Mucosa of rectum (tissue), 2 donors: ENCODE measurements at regions not wholly inside any gene's neighbourhood (a gene's known extent, or its start where the extent isn't known, plus 50 kb on each side); places are given as distances from the start of the nearest gene placed in this dataset.
"Not testable (repeated sequence)": the region's sequence is repeated elsewhere in the genome, so short reads cannot be mapped to it uniquely, and the experiment has no call there.

Experiments used
- H3K27ac ChIP-seq, 2 donors: one replicate each; pipeline ENCODE4 v1.7.0; 2013; ENCODE audit warnings: inconsistent platforms in 2 of 2, low read depth in 2 of 2, low read length in 2 of 2
- H3K27me3 ChIP-seq, 2 donors: one replicate each; pipeline ENCODE4 v1.7.0; 2013; ENCODE audit warnings: low read length in 2 of 2; ENCODE audit not compliant: control insufficient read depth in 2 of 2, insufficient read depth in 2 of 2
- H3K36me3 ChIP-seq, 2 donors: one replicate each; pipeline ENCODE4 v1.7.0; 2013; ENCODE audit warnings: low read length in 2 of 2; ENCODE audit not compliant: control insufficient read depth in 2 of 2, insufficient read depth in 2 of 2
- H3K4me1 ChIP-seq, 2 donors: one replicate each; pipeline ENCODE4 v1.7.0; 2013; ENCODE audit warnings: low read length in 2 of 2, mild to moderate bottlenecking in 1 of 2; ENCODE audit not compliant: control insufficient read depth in 2 of 2, insufficient read depth in 2 of 2
- H3K4me3 ChIP-seq, 2 donors: one replicate each; pipeline ENCODE4 v1.7.0; 2013; ENCODE audit warnings: low read length in 2 of 2
- H3K9ac ChIP-seq, 2 donors: one replicate each; pipeline ENCODE4 v1.7.0; 2013; ENCODE audit warnings: low read length in 2 of 2, low read depth in 1 of 2, mild to moderate bottlenecking in 1 of 2
- H3K9me3 ChIP-seq, 2 donors: one replicate each; pipeline ENCODE4 v1.7.0; 2013; ENCODE audit warnings: low read length in 2 of 2; ENCODE audit not compliant: control insufficient read depth in 2 of 2
- donor health status: healthy.
- donor health status: Normal muscosa, but diverticular disease.

GRCh38 chr4:77451530-77451929 is 154.1 kb upstream of the CXCL13 start:
- no peak overlapping the region for H3K4me3 ChIP-seq
- no peaks in the 10 kb centered on the region for H3K9me3 ChIP-seq
- no peaks in the 10 kb centered on the region for H3K4me1 ChIP-seq
- H3K9ac ChIP-seq, result no peak overlapping the region
- H3K27ac ChIP-seq, result no peak overlapping the region
- H3K36me3 ChIP-seq, result no peaks in the 10 kb centered on the region
- H3K27me3 ChIP-seq, result no peaks in the 10 kb centered on the region

GRCh38 chr4:77452117-77452516 is 153.5 kb upstream of the CXCL13 start:
- not testable (repeated sequence) for H3K4me1 ChIP-seq, H3K4me3 ChIP-seq, H3K27ac ChIP-seq, H3K9ac ChIP-seq, H3K27me3 ChIP-seq, H3K9me3 ChIP-seq, H3K36me3 ChIP-seq

DNA sequence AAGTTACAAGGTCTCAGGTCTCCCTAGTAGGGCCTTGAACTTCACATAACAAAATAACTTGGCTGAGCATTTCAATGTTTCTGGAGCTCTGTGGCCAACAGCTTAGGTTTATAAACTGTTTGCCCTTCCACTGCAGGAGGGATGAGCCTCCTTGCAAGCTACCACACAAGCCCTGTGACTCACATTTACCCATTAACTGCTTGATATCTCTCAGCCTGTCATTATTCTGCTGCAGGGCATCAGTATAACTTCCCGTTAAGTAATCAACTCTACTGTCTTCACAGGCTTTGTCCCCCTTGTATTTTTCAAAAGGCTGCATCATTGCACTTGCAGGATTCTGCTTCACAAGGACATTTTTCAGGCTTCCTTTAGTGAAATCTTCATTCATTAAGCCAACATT is 151.7 kb upstream of the CXCL13 start:
- Histone ChIP-seq H3K36me3 (no peaks in the 10 kb centered on the region), H3K4me1 (no peaks in the 10 kb centered on the region), H3K27me3 (no peaks in the 10 kb centered on the region), H3K27ac (no peak overlapping the region), H3K9me3 (no peaks in the 10 kb centered on the region), H3K9ac (no peak overlapping the region), H3K4me3 (no peak overlapping the region)

GRCh38 chr4:77454858-77455257 is 150.8 kb upstream of the CXCL13 start:
- Histone ChIP-seq H3K36me3 (no peaks in the 10 kb centered on the region), H3K27me3 (no peaks in the 10 kb centered on the region), H3K9ac (no peak overlapping the region), H3K27ac (no peak overlapping the region), H3K9me3 (no peaks in the 10 kb centered on the region), H3K4me3 (no peak overlapping the region), H3K4me1 (no peaks in the 10 kb centered on the region)

GRCh38 chr4:77464100-77464499 is 141.5 kb upstream of the CXCL13 start:
- H3K9me3 ChIP-seq, H3K27me3 ChIP-seq, H3K9ac ChIP-seq, H3K4me1 ChIP-seq, H3K27ac ChIP-seq, H3K4me3 ChIP-seq, H3K36me3 ChIP-seq: not testable (repeated sequence)

GRCh38 chr4:77465271-77465670 is 140.3 kb upstream of the CXCL13 start:
- Histone ChIP-seq H3K4me1 (no peaks in the 10 kb centered on the region), H3K27me3 (no peaks in the 10 kb centered on the region), H3K9ac (no peak overlapping the region), H3K9me3 (no peaks in the 10 kb centered on the region), H3K27ac (no peak overlapping the region), H3K4me3 (no peak overlapping the region), H3K36me3 (no peaks in the 10 kb centered on the region)

DNA sequence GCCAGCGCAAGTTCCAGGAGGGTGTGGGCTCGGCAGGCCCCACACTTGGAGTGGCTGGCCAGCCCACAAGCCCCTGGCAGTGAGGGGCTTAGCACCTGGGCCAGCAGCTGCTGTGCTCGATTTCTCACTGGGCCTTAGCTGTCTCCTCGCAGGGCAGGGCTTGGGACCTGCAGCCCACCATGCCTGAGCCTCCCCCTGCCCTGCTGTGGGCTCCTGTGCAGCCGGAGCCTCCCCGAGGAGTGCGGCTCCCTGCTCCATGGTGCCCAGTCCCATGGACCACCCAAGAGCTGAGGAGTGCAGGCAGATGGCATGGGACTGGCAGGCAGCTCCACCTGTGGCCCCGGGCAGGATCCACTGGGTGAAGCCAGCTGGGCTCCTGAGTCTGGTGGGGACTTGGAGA is 139.2 kb upstream of the CXCL13 start:
- H3K27me3 ChIP-seq, result no peaks in the 10 kb centered on the region
- H3K9me3 ChIP-seq, result no peaks in the 10 kb centered on the region
- H3K4me1 ChIP-seq, result no peaks in the 10 kb centered on the region
- no peak overlapping the region for H3K27ac ChIP-seq
- H3K36me3 ChIP-seq, result no peaks in the 10 kb centered on the region
- no peak overlapping the region for H3K4me3 ChIP-seq
- H3K9ac ChIP-seq, result no peak overlapping the region

DNA sequence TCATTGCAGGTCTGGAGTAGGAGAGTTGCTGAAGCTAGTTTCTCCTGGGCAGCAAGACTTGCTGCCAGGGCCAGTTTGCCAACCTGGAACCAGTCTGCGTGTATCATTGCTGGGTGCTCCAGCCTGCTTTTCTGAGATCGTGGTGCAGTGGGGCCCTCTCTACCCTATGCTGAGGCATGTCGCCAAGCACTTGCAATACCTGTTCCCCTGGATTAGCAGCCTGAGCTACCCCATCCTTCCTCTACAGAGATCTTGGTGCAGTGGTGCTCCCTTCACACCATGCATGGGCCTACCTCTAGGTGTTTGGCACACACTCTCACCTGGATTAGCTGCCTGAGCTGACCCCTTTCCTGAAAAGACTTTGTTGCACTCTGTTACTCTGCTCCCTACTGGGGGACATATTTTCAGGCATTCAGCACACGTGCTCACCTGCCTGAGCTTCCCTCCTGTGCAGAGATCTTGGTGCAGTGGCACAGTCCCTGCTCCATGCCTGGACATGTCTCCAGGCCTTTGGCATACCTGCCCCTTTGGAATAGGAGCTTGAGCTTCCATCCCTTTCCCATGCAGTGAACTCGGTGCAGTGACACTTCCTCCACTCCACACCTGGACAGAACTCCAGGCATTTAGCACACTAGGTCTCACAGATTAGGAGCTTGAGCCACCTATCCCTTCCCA is 133.7 kb upstream of the CXCL13 start:
- H3K4me1 ChIP-seq, result no peaks in the 10 kb centered on the region
- no peaks in the 10 kb centered on the region for H3K27me3 ChIP-seq

GRCh38 chr4:77473509-77473908 is 132.1 kb upstream of the CXCL13 start:
- H3K9ac ChIP-seq, result no peak overlapping the region

More for the DNA sequence above, 133.7 kb upstream of the CXCL13 start:
- Histone ChIP-seq H3K9ac (no peak overlapping the region), H3K36me3 (no peaks in the 10 kb centered on the region), H3K27ac (no peak overlapping the region), H3K9me3 (no peaks in the 10 kb centered on the region), H3K4me3 (no peak overlapping the region)

GRCh38 chr4:77481856-77482255 is 123.8 kb upstream of the CXCL13 start:
- Histone ChIP-seq H3K27me3 (no peaks in the 10 kb centered on the region), H3K4me3 (no peak overlapping the region), H3K4me1 (no peaks in the 10 kb centered on the region), H3K36me3 (no peaks in the 10 kb centered on the region), H3K27ac (no peak overlapping the region), H3K9ac (no peak overlapping the region), H3K9me3 (no peaks in the 10 kb centered on the region)

More at GRCh38 chr4:77473509-77473908, 132.1 kb upstream of the CXCL13 start:
- Histone ChIP-seq H3K36me3 (no peaks in the 10 kb centered on the region), H3K4me3 (no peak overlapping the region), H3K9me3 (no peaks in the 10 kb centered on the region), H3K4me1 (no peaks in the 10 kb centered on the region), H3K27me3 (no peaks in the 10 kb centered on the region), H3K27ac (no peak overlapping the region)

DNA sequence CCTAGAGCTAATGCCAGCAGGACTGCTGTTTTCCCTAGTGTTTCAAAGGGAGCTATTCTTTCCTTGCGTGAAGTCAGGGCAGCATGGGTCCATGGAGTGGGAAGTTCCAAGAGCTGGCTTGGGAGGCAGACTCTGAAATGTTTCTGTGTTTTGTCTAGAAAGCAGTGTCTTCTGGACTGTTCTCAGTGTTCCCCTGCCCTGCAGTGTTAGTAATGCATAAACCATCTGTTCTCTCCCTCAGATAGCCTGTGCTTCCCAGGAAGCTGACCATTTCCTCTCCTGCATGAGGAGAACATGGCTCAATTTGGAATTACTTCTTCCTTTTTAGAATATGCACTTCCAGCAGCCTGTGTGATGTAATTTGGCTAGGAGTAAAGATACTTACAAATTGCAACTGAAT is 116.7 kb upstream of the CXCL13 start:
- Histone ChIP-seq H3K9me3 (no peaks in the 10 kb centered on the region), H3K27ac (no peak overlapping the region), H3K4me1 (no peaks in the 10 kb centered on the region), H3K9ac (no peak overlapping the region), H3K4me3 (no peak overlapping the region), H3K27me3 (no peaks in the 10 kb centered on the region), H3K36me3 (no peaks in the 10 kb centered on the region)
